ENCODE measurements at regions not wholly inside any gene's neighbourhood (a gene's known extent, or its start where the extent isn't known, plus 50 kb on each side); places are given as distances from the start of the nearest gene placed in this dataset.
A peak's percentile ranks its signal among the peaks of the same experiment; 100 is the strongest.

DNA sequence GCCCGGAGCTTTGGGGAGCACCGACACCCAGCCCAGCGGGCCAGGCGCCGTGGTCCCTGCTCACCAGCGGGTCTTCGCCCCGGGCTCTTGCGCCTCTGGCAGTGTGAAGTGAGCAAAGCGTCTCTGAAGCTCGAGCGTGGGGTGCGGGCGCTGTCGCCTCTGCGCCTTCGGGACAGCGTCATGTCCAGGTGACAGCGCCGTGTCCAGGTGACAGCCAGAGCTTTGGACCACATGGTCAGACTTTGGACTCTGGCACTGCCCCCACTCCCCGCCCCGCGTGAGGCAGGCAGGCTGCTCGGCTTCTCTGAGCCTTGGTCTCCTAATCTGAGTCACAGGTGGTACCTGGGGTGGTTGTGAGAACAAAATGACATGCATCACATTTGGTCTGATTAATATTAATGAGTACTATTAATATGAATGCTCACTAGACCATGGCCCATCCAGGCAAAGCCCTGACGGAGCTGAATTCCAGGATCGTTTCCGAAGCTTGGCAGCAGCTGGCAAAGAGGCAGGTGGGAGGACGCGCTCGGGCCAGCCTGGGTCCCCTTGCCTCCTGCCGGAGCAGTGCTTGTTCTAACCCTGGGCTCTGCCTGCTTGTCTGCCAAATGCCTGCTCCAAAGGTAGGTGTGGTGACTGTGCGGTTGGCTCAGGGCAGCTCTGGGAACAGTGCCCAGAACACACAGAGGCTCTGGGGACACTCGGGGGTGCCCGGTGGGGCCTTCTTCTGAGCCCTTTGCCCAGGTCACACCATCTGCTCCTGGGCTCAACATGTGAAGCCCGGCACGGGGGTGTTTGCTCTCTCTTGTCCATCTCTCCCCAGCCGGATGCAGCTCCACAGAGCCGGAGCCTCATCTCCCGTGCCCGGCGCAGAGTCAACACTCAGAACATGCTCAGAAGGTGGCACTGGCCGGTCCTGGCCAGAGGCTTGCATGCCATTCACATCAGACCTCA, 157.1 kb downstream of the OLFM1 start:
- Histone ChIP-seq H4K20me1 (ENCODE audit: low read depth) (no peaks in the 10 kb centered on the region), H3K4me2 (no peak overlapping the region), H3K27ac (no peak overlapping the region), H3K4me1 (no peaks in the 10 kb centered on the region), H3K9ac (no peak overlapping the region), H3K36me3 (no peaks in the 10 kb centered on the region), H2AFZ (replicated peaks) (no peak overlapping the region), H3K79me2 (ENCODE audit: low read depth) (no peaks in the 10 kb centered on the region), H3K4me3 (no peak overlapping the region), H3K9me3 (ENCODE audit: low read depth) (no peaks in the 10 kb centered on the region), H3F3A (ENCODE audit: low read depth) (no peaks in the 10 kb centered on the region), H3K27me3 (no peaks in the 10 kb centered on the region)
- H3K27ac Mint-ChIP-seq, result peak overlapping the region; percentile 82
- no peak for DNase-seq (ENCODE audit: low spot score)
- H3K9me3 Mint-ChIP-seq, result no peaks in the 10 kb centered on the region
- no peaks in the 10 kb centered on the region for H3K36me3 Mint-ChIP-seq
- peaks cover 11% of the 10 kb centered on the region for H3K4me1 Mint-ChIP-seq
- no peak overlapping the region for H3K4me3 Mint-ChIP-seq
- peaks cover 8% of the 10 kb centered on the region for H3K27me3 Mint-ChIP-seq (ENCODE audit: insufficient read depth, low read depth)
- no peak for TF ChIP-seq CTCF (IDR thresholded peaks at IDR 0.05)
- no peak for TF ChIP-seq EZH2 (IDR thresholded peaks at IDR 0.05)
- no peak for TF ChIP-seq EZH2phosphoT487 (IDR thresholded peaks at IDR 0.05)

GRCh38 chr9:135245482-135246247, 158.2 kb downstream of the OLFM1 start:
- Histone ChIP-seq H4K20me1 (ENCODE audit: low read depth) (no peaks in the 10 kb centered on the region), H3K27ac (no peak overlapping the region), H3F3A (ENCODE audit: low read depth) (no peaks in the 10 kb centered on the region), H2AFZ (replicated peaks) (no peak overlapping the region), H3K4me2 (no peak overlapping the region), H3K9ac (no peak overlapping the region), H3K36me3 (no peaks in the 10 kb centered on the region), H3K4me3 (no peak overlapping the region), H3K27me3 (no peaks in the 10 kb centered on the region), H3K4me1 (no peaks in the 10 kb centered on the region), H3K79me2 (ENCODE audit: low read depth) (no peaks in the 10 kb centered on the region), H3K9me3 (ENCODE audit: low read depth) (no peaks in the 10 kb centered on the region)
- DNase-seq (ENCODE audit: low spot score), result no peak
- no peaks in the 10 kb centered on the region for H3K36me3 Mint-ChIP-seq
- H3K9me3 Mint-ChIP-seq, result no peaks in the 10 kb centered on the region
- H3K27ac Mint-ChIP-seq, result no peak overlapping the region
- H3K27me3 Mint-ChIP-seq (ENCODE audit: insufficient read depth, low read depth), result peaks cover 8% of the 10 kb centered on the region
- H3K4me3 Mint-ChIP-seq, result no peak overlapping the region
- H3K4me1 Mint-ChIP-seq, result peaks cover 11% of the 10 kb centered on the region
- TF ChIP-seq CTCF (IDR thresholded peaks at IDR 0.05) (no peak), EZH2phosphoT487 (IDR thresholded peaks at IDR 0.05) (no peak), EZH2 (IDR thresholded peaks at IDR 0.05) (no peak)

DNA sequence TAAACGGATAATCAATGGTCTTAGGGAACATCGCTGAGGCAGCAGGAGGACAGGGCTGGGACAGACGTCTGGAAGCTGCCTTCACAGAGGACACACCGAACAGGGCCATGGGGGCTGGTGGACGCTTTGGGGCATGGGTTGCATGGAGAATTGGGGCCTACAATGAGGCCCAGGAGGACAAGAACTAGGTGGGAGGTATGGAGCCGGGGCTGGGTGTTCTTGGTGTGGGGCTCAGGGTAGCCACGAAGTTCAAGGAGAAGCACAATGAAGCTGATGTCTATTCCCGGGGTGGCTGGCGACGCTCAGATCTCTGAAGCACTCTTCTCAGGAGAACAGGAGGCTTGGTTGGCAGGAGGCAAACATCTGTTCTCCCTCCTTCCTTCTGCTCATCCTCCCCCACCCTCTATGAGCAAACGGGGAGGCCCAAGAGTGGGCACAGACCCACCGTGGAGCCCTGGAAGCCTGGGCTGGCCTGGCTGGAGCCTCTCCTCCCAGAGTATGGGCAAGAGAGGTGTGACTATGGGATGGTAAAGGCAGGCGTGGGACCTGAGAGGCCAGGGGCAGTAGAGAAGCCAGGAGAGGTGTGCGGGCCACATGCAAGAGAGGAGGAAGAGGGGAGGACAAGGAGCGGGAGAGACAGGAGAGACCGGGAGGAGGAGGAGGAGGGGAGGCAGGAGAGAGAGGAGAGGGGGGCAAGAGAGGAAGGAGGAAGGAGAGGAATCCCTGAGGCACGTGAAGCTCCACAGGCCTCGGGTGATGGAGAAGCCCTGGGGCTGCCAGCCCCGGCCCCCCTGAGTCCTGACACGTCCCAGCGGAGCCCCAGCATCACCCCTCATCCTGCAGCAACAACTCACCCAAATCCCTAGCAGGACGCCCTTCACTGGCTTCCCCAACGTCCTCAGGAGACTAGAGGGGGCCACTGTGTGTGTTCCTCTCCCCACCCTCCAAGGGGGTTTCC, 159.1 kb downstream of the OLFM1 start:
- Mint-ChIP-seq H3K27me3 (ENCODE audit: insufficient read depth, low read depth) (peaks cover 8% of the 10 kb centered on the region), H3K9me3 (no peaks in the 10 kb centered on the region), H3K4me1 (peaks cover 11% of the 10 kb centered on the region), H3K27ac (peak overlapping the region; percentile 49), H3K36me3 (no peaks in the 10 kb centered on the region), H3K4me3 (peak overlapping the region; percentile 17)
- no peak overlapping the region for H3K4me2 ChIP-seq
- H3K9ac ChIP-seq, result no peak overlapping the region
- no peaks in the 10 kb centered on the region for H3F3A ChIP-seq (ENCODE audit: low read depth)
- H4K20me1 ChIP-seq (ENCODE audit: low read depth), result no peaks in the 10 kb centered on the region
- no peak overlapping the region for H2AFZ ChIP-seq (replicated peaks)
- TF ChIP-seq CTCF (IDR thresholded peaks at IDR 0.05), result no peak
- no peak for TF ChIP-seq EZH2 (IDR thresholded peaks at IDR 0.05)
- no peak for TF ChIP-seq EZH2phosphoT487 (IDR thresholded peaks at IDR 0.05)
- H3K4me1 ChIP-seq, result no peaks in the 10 kb centered on the region
- H3K79me2 ChIP-seq (ENCODE audit: low read depth), result no peaks in the 10 kb centered on the region
- no peaks in the 10 kb centered on the region for H3K9me3 ChIP-seq (ENCODE audit: low read depth)
- H3K36me3 ChIP-seq, result no peaks in the 10 kb centered on the region
- no peak overlapping the region for H3K4me3 ChIP-seq
- no peak for DNase-seq (ENCODE audit: low spot score)
- H3K27me3 ChIP-seq, result no peaks in the 10 kb centered on the region
- H3K27ac ChIP-seq, result no peak overlapping the region
